ENCODE measurements at regions not wholly inside any gene's neighbourhood (a gene's known extent, or its start where the extent isn't known, plus 50 kb on each side); places are given as distances from the start of the nearest gene placed in this dataset.

DNA sequence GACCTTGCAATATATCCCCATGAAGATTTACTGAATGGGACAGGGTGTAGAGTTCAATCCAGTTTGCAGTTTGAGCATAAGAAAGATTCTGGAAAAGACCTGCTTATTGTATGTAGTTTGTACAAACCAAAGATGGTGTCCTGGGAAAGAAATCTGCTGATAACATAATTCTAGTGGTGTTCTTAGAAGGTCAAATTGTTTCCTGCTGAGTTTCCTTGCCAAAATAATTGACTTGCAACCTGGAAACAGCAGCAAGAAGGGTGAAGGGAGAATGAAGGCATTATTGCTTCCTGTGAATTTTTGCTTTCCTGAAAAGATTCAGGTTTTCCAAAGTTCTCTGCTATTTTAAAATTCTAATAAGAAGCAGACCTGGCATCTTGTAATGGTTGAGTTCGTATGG is 222.9 kb downstream of the KIF20B start:
- peaks cover 0 to 1% of the 10 kb centered on the region in 2 experiments for H3K36me3 ChIP-seq (replicated peaks in 1 of 2; ENCODE audit: control extremely low read depth in 1 of 2, control insufficient read depth in 1 of 2, extremely low read depth in 1 of 2, insufficient read depth in 2 of 2, low read length in 1 of 2)
- Mint-ChIP-seq H3K27ac (no peak overlapping the region), H3K27me3 (peaks cover 4% of the 10 kb centered on the region), H3K4me3 (no peak overlapping the region), H3K9me3 (ENCODE audit: insufficient read depth) (no peaks in the 10 kb centered on the region), H3K4me1 (peaks cover 2% of the 10 kb centered on the region)
- H3K79me2 ChIP-seq (ENCODE audit: control insufficient read depth, insufficient read depth, low read length), result no peaks in the 10 kb centered on the region
- ChIA-PET CTCF (no interaction called here), POLR2A (no interaction called here)
- no peaks in the 10 kb centered on the region for H3K27me3 ChIP-seq (replicated peaks in 1 of 4; ENCODE audit: control extremely low read depth in 1 of 4, control insufficient read depth in 3 of 4, insufficient read depth in 4 of 4, low read length in 3 of 4)
- no peak overlapping the region for H2AFZ ChIP-seq (ENCODE audit: insufficient read depth, low read depth, low read length, poor library complexity, severe bottlenecking)
- no peak overlapping the region for H3K27ac ChIP-seq (ENCODE audit: low read length in 2 of 2)
- DNase-seq (no peak), ATAC-seq (ENCODE audit: low read depth) (no peak)
- no peak overlapping the region for H3K9ac ChIP-seq (ENCODE audit: low read length)
- WGBS (ENCODE audit: insufficient coverage), result 100% methylated on average over 1 of the region's 1 CpG
- intact Hi-C loops (cut with micrococcal nuclease), result no loop called here
- no peak overlapping the region for H3K4me2 ChIP-seq (replicated peaks; ENCODE audit: low read depth, low read length, poor library complexity, severe bottlenecking)
- no peak overlapping the region for H3K4me3 ChIP-seq (ENCODE audit: control extremely low read depth in 1 of 5, extremely low read depth in 1 of 5, insufficient read depth in 1 of 5, low read depth in 2 of 5, low read length in 4 of 5)
- TF ChIP-seq CTCF (IDR thresholded peaks at IDR 0.05), result no peak
- TF ChIP-seq EZH2 (IDR thresholded peaks at IDR 0.05; ENCODE audit: borderline replicate concordance, insufficient read depth, low read depth, low read length, poor library complexity, severe bottlenecking), result no peak
- H4K20me1 ChIP-seq (ENCODE audit: control insufficient read depth, insufficient read depth, low read length, poor library complexity, severe bottlenecking), result no peaks in the 10 kb centered on the region
- no peaks in the 10 kb centered on the region for H3K4me1 ChIP-seq (ENCODE audit: control insufficient read depth in 2 of 2, insufficient read depth in 2 of 2, low read length in 2 of 2)
- no peaks in the 10 kb centered on the region for H3K9me3 ChIP-seq (ENCODE audit: control extremely low read depth in 1 of 3, control insufficient read depth in 2 of 3, insufficient read depth in 1 of 3, low read length in 2 of 3)

DNA sequence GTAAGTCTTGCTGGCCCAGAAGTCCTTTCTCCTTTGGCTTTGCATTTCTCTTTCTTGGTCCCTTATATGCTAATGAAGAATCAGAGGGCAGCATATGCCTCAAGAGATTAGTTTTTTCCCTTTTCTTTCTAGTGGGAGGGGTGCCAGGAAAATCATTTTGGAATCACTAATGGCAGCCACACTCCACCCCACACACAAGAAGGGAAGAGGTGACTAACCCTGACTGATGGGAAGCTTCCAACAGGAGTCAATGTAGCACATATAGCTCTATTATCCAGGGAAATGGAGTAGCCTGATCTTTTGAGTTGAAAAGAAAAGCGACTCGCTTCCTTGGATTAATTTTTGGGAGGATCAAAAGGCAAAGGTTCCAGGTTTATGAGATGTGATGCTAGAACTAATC is 225.3 kb downstream of the KIF20B start:
- no peak for ATAC-seq (ENCODE audit: low read depth)
- no peaks in the 10 kb centered on the region for H4K20me1 ChIP-seq (ENCODE audit: control insufficient read depth, insufficient read depth, low read length, poor library complexity, severe bottlenecking)
- no peak for DNase-seq
- no peaks in the 10 kb centered on the region for H3K27me3 ChIP-seq (replicated peaks in 1 of 4; ENCODE audit: control extremely low read depth in 1 of 4, control insufficient read depth in 3 of 4, insufficient read depth in 4 of 4, low read length in 3 of 4)
- 100% methylated on average over 2 of the region's 2 CpGs for WGBS (ENCODE audit: insufficient coverage)
- H3K4me1 ChIP-seq (ENCODE audit: control insufficient read depth in 2 of 2, insufficient read depth in 2 of 2, low read length in 2 of 2), result no peaks in the 10 kb centered on the region
- peaks cover 4% of the 10 kb centered on the region for H3K27me3 Mint-ChIP-seq
- H3K4me1 Mint-ChIP-seq, result peaks cover 7% of the 10 kb centered on the region
- no peak overlapping the region for H3K4me2 ChIP-seq (replicated peaks; ENCODE audit: low read depth, low read length, poor library complexity, severe bottlenecking)
- ChIA-PET CTCF (no interaction called here), POLR2A (no interaction called here)
- no peak for TF ChIP-seq EZH2 (IDR thresholded peaks at IDR 0.05; ENCODE audit: borderline replicate concordance, insufficient read depth, low read depth, low read length, poor library complexity, severe bottlenecking)
- TF ChIP-seq CTCF (IDR thresholded peaks at IDR 0.05), result no peak
- H2AFZ ChIP-seq (ENCODE audit: insufficient read depth, low read depth, low read length, poor library complexity, severe bottlenecking), result no peak overlapping the region
- H3K9ac ChIP-seq (ENCODE audit: low read length), result no peak overlapping the region
- no peaks in the 10 kb centered on the region for H3K79me2 ChIP-seq (ENCODE audit: control insufficient read depth, insufficient read depth, low read length)
- no peak overlapping the region for H3K27ac Mint-ChIP-seq
- H3K4me3 Mint-ChIP-seq, result no peak overlapping the region
- H3K9me3 ChIP-seq (ENCODE audit: control extremely low read depth in 1 of 3, control insufficient read depth in 2 of 3, insufficient read depth in 1 of 3, low read length in 2 of 3), result peaks cover 0 to 1% (median 0%) of the 10 kb centered on the region in 3 donors
- H3K9me3 Mint-ChIP-seq (ENCODE audit: insufficient read depth), result peaks cover 4% of the 10 kb centered on the region
- no peak overlapping the region for H3K4me3 ChIP-seq (ENCODE audit: control extremely low read depth in 1 of 5, extremely low read depth in 1 of 5, insufficient read depth in 1 of 5, low read depth in 2 of 5, low read length in 4 of 5)
- H3K27ac ChIP-seq (ENCODE audit: low read length in 2 of 2), result no peak overlapping the region
- H3K36me3 ChIP-seq (replicated peaks in 1 of 2; ENCODE audit: control extremely low read depth in 1 of 2, control insufficient read depth in 1 of 2, extremely low read depth in 1 of 2, insufficient read depth in 2 of 2, low read length in 1 of 2), result no peaks in the 10 kb centered on the region
- intact Hi-C loops (cut with micrococcal nuclease), result no loop called here

Data from B cell (primary cell).